HG03095 (cell line): ENCODE measurements at regions not wholly inside any gene's neighbourhood (a gene's known extent, or its start where the extent isn't known, plus 50 kb on each side); places are given as distances from the start of the nearest gene placed in this dataset.
"Not testable (repeated sequence)": the region's sequence is repeated elsewhere in the genome, so short reads cannot be mapped to it uniquely, and the experiment has no call there.

Source experiments
- ATAC-seq: cut with Tn5 transposase; IDR thresholded peaks from one replicate; pipeline ENCODE4 v1.9.1; 2021; ENCODE audit warnings: moderate library complexity; ENCODE audit not compliant: unreplicated experiment

DNA sequence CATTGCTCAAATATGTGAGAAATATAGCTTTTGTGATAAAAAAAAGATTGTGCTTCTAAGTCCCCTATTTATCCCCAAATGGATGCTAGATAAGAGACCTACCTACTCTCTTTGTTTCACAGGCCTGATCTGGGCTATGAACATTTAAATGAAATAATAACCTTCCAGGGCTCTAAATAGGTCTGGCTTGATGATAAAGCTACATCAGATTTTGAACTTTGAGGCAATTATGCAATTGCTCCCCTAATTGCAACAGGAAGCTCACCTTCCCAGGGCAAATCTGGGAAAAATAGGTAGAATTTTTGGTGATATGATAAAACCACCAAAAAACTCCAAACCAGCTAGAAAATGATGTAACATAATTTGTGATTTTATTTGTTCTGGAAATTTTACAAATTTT lies 624.5 kb downstream of the PKHD1 start:
- ATAC-seq, result no peak

DNA sequence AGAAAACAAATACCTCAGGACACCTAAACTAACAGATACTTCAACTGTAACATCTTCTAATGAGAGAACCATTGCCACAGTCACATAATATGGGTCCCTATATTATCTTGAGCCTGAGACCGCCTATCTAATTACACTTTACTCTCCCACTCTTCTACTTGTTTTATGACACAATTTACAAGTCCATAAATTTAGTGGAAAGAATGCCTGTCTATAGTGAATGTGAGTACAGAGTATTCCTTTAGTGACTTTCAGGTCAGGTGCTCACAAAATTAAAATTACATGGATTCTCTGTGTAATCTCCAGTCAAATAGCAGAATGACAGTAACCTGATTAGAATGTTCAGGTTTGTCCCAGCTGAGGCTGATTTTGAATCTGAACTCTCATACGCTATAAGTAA lies 624.1 kb downstream of the PKHD1 start:
- no peak for ATAC-seq

DNA sequence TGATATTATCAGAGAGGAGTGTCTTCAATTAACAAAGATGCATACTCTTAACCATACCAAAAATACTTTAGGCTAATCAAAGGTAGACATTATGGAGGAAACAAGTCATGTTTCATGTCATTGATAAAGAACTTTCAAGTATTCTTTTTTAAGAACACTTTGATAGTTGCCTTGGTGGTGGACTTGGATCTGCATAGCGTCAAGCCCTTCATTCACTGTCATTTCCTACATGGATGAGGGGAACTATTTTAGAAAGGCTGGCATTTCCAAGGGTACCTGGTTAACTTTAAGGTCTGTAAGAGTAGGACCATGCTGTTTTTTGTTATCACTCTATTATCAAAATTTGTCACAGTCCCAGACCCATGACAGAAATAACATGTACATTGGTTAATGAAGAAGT lies 622.5 kb downstream of the PKHD1 start:
- ATAC-seq, result no peak

DNA sequence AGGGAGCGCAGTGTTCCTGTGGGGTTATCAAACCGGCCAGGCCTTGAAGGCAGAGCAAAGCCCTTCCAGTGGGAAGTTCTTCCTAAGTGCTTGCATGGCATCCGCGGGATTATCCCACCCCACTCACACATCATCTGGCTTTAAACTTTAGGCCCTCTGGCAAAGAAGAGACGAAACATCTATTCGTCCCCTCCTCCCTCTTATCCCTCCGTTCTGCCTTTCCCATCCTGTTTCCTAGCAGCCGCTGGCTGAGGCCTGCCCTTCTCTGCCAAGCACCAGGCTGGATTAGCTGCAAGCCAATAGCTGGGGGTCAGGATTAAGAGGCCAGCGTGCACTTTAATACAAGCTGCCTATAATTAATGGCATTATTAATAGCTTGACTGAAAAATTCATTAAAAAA lies 621.0 kb downstream of the PKHD1 start:
- no peak for ATAC-seq

DNA sequence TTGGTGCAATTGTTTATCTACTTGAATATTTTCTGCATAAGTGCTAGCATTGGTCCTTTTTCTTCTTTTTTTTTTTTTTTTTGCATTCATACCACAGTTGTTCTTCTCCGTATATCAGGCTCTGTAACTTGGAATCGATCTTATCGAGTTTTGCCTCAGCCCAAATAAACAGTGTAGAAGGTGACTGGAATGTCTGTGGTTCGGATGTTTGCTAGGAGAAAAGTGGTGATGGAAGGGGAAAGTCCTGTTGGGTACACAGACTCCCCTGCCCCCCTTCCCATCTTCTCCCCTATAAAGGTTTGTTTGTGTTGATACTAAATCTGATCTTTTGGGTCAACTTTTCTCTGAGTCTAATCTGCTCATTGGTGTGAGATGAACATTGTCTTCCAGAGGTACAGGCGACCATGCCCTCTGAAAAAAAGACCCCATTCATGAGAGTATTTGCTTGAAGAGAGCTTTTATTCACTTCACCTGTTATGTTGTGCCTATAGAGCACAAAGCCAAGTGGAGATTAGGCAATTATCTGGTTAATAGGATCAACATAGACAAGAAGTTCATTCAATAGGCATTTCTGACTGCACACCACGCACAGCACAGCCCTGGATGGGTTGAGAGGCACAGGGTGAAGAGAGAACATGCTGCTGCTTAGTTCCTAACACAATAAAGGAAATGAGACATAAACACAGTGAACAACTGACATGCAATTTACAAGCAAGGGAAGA lies 620.0 kb downstream of the PKHD1 start:
- no peak for ATAC-seq

DNA sequence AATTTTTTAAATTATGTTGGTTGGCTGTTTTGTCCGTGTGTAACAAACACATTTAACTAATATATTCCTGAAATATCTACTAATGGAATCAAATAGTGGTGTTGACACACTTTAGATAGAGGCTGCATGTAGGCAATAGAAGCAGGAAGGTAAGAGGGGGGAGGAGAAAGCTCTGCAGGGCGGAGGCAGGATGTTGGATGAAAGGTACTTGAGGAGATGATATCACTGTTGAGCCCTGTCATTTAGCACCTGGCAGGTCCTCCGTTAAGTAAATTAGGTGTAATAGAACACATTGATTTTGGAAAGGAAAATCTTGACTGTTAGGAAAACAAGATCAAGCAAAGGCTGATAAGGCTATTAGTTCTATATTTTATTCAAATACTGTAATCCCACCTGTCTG lies 618.7 kb downstream of the PKHD1 start:
- ATAC-seq, result no peak

DNA sequence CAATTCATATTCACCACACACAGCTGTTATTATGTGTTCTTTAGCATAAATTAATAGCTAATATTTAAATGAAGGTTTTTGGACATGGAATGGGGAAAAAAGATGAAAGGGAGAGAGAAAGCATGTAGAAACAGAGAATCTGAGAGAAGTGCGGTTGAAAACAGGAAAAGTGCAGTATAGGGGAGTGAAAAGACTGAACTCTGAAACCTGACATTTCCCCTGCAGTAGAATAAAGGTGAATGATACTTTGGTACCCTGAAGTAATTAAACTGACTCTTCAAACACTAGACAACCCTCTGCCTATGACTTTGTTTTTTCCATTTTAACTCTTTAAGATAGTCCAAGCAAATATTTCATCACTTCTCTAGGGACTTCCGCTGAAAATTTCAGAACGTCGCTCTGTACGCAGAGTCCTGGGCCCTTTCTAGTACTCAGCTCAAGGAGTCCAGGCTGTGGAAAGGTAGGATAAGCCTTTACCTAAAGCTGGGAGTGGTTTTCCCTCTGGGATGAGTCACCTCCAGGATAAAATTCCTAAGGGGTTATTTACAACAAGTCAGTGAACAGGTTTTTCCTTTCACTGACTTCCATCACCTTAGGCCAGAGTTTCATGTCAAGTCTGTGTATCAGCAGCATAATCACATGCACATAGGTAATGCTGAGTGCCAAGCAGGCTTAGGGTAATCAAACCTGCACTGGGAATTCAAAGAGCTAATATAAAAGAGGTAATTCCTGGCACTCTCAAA lies 614.5 kb downstream of the PKHD1 start:
- no peak for ATAC-seq

DNA sequence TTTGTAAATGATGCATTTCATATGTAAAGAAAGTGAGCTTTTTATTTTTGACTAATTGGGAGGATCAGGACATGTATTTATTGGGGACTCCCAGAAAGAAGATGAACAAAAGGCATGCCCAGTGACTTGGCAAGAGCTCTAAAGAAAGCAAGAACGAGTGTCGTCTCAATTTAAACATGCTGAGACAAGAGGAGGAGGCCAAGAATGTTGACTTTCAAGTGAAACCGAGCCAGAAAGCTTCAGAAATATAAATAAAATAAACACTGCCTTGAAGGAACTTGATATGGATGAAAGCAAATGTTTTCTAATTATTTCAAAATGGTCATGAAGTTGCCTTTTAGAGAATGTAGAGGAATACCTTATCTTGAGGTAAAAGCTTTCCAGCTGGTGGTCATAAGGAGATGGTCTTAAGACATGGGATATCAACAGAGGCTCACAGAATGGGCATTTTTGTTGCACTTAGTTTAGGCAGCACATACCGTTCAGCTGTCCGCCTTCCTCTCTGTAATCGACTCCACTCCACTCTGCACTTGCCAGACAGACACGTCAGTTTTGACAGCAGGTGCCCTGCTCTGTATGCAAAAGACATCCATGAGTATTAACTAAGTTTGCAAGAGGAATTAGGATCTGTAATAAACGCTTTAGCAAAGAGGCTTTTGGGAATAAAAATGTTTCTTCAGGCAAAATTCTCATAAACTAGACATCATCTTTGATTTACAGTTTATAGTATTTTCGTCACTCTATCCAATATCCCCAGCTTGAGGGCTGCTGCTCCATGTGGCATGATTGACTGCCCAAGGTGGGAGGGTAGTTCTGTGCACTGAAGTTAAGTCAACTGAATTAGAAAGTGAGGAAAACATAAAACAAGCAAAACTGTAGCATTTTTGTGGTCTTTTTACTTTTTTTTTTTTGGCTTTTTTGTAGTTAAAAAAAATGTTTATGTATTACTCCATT lies 613.1 kb downstream of the PKHD1 start:
- no peak for ATAC-seq

DNA sequence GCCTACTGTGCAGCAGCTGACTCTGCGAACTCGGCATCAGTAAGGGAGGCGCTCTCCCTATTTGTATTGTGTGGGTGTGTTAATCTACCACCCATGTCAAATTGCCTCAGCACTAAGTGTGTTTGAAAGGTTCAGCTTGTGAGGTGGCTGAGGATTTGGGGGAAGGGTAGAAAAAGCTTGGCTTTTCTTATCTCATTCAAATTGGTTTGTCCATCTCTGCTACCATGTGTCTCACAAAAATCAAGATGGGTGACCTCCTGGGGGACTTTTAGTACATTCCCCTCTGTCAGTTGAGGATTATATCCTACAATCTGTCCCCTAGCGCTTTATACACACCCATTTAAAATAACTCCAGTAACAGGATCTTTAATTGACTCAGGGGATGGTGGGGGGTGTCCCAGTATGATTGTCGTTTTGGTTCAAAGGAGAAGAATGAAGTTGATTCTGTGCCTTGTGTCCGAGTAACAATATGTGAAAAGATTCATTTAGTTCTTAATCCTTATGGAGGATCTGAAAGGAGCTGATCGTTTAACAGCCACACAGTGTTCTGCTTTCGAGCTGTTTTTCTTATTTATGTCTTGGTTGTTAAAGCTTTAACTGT lies 609.6 kb downstream of the PKHD1 start:
- ATAC-seq, result no peak

DNA sequence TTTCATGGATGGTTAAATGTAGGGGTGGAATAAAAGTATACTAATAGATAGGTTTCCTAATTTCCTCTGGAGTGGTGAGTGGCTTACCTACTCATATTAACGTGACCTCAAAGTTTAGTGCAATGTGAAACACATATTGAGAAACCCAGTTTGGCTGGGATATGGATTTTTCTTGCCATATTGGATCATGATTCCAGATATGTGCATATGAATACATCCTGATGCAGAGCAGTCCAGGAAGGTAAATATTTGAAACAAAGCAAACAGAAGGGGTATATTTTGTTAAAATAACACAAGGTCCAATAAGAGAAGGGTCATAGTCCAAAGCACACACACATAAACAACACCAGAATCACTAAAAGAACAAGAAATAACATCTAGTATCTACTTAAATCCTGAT lies 608.1 kb downstream of the PKHD1 start:
- ATAC-seq, result no peak

DNA sequence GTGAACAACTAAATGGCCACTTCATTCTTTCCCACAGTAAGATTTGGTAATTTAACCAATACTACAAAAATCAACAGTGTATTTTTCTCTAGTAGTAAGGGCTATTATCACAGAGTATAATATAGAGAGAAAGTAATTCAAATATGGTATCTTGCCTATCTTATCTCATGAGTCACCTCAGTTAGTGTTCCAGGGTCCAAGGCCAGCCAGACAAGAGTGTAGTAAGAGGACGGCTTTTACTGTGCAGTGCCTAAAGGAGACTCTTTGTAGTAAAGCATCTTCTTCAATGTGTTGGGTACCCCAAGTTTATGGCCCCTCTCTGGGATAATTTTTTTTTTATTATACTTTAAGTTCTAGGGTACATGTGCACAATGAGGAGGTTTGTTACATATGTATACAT lies 607.4 kb downstream of the PKHD1 start:
- no peak for ATAC-seq

DNA sequence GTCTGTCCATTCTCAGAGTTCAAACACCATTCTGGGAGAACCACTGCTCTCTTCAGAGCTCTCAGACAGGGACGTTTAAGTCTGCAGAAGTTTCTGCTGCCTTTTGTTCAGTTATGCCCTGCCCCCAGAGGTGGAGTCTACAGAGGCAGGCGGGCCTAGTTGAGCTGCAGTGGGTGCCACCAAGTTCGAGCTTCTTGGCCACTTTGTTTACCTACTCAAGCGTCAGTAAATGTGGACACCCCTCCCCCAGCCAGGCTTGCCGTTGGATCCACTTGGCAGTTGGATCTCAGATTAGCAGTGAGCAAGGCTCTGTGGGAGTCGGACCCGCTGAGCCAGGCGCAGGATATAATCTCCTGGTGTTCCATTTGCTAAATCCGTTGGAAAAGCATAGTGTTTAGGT lies 601.5 kb downstream of the PKHD1 start:
- not testable (repeated sequence) for ATAC-seq

DNA sequence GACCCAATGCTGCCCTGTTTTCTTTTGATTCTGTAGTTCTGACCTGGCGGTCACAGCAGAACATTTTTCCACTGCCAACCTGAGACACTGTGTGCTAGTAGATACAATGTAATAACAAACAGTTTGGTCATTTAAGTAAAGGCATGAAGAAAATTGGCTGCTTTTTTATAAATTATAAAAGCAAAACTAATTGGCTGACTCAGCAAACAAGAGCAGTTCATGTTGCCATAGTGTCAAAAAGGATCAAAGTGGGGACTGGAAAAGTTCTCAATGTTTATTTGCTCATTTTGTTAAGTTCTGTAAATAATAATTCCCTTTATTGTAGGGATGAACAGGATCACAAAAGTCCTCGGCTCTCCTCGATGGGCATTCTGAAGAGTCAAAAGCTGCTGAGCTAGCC lies 599.5 kb downstream of the PKHD1 start:
- no peak for ATAC-seq

DNA sequence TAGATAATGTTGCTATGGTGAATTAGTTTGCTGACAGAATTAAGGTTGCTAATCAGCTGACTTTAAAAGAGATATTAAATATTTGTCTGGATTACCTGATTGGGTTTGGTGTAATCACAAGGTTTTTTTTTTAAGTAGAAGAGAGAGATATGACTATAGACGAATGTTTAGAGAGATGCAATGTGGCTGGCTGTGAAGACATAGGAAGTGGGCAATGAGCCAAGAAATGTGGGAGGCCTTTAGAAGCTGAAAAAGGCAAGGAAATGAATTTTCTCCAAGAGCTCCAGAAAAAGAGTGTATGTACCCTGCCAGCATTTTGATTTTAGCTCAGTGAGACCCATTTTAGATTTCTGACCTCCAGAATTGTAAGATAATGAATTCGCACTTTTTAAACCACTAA lies 598.3 kb downstream of the PKHD1 start:
- ATAC-seq, result no peak

DNA sequence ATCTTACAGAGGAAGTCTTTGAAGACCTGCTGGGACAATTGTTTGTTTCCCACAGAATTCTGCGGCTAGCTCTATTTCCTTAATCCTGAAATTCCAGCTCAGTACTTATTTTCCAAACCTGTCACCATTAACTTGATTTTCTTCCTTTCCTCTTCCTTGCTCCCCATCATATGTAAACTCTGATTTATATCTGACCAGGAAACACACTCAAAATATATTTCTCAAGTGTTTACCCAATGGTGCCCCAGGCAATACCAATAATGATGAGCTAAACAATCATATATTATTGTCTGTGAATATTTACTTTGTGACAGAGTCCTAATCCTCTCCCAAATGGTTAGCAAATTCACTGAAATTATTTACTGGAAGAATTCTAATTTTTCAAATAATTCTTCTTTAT lies 597.3 kb downstream of the PKHD1 start:
- ATAC-seq, result no peak

DNA sequence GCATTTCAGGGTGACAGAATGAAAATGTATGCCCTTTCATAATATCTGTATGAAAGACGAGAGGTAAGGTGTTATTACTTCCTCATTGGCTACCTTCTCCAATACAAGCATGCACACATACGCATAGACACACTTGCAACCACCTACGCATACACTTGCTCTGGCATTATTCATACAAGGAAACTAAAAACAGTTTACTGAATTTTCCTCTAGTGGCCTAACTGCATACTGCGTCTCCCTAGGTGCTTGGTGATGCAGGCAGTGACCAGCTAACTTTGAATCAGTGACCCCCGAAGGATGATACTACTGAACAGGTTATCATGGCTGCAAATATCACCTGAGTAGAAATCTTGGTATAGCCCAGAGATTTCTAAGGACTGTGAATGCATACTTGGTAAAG lies 593.1 kb downstream of the PKHD1 start:
- no peak for ATAC-seq

DNA sequence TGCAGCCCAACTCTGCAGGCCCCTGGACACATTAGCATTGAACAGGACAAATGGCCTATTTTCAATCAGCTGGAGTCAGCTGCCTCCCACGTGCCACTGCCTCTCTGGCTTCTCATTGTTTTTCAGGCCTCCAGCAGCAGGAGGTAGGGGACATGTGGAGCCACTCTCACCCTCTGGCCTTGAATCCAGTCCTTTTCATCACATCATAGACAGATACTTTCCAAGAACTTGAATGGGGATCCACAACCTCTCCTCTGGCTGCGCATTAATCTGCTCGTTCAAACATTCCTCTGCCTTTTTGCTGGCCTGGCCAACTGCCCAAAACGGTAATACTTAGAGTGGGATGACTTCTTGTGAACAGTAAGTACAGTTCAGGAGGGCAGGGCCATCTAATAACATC lies 592.3 kb downstream of the PKHD1 start:
- ATAC-seq, result no peak

DNA sequence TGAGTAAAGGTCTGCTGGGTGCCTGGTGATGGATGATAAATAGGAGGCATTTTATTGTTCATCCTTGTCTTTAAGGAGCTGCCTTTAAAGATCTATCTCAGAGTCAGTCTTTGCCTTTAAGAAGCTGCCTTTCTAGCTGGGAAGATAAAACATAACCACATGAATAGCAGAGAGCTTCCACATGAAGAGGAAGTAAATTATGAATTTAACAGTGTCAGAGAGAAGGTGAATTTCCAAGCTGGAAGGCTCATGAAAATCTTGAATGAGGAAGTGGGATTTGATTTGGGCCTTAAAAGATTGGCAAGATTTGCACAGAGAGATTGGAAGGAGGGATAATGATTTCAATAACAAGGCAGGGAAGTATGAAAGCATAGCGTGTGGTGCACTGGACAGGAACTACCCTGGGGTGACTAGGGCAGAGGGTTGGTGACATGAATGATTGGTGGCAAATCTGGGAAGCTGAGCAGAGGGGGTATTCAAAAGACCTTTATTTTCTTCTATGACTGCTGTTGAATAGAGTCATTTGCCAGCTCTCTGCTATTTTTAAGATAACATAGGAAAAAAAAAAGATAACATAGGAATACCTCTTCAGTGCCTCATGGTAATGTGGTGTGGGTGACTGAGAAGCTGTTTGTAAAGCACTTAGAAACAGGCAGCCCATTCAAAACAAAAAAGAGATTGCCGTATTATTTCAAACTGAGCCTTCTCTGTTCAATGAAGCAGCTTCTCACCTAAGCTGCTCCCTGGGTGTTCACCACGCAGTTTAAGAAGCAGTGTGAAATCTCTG lies 591.6 kb downstream of the PKHD1 start:
- no peak for ATAC-seq

DNA sequence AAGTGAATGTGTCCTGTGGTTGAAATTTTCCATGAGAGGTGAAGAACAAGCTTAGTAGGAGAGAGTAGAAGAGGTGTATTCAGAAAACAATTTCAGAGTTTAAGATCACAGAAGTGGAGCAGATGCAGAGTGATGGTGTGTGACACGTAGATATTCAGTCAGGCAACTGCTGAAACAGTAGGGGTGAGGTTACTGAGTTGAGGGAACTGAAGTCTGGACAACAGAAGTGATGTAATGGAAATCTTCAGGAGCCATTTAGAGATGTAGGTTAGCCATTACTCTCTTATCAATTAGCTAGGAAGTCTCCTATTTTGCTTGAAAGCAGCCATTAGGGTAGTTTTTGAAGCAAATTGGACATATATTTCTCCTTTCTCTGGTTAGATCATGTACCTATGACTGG lies 584.4 kb downstream of the PKHD1 start:
- ATAC-seq, result no peak

DNA sequence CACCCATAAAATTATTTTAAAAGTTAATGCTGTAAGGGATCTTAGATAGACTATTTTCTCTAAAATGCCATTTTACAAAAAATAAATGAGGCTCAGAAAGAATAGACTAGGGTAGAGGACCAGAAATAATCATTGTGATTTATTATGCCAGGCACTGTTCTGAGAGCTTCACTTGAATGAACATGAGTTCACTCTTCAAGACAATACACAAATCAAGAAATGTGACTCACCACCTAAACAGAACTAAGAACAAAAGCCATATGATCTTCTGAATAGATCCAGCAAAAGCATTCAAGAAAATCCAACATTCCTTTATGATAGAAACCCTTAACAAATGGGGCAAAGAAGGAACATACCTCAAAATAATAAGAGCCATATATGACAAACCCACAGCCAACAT lies 582.0 kb downstream of the PKHD1 start:
- ATAC-seq, result no peak
